ENCODE measurements at regions not wholly inside any gene's neighbourhood (a gene's known extent, or its start where the extent isn't known, plus 50 kb on each side); places are given as distances from the start of the nearest gene placed in this dataset.

GRCh38 chr4:126783191-126783590 is 849.6 kb upstream of the INTU start:
- H3K27ac ChIP-seq (ENCODE audit: control insufficient read depth, insufficient read depth) = no peak overlapping the region
- no TSS peak for BruUV-seq (replicated peaks)
- DNase-seq (ENCODE audit: low read depth, low spot score) = no peak
- H3K36me3 ChIP-seq (ENCODE audit: control insufficient read depth in 2 of 2, insufficient read depth in 2 of 2, low read length in 1 of 2) = no peaks in the 10 kb centered on the region
- no peak overlapping the region for H3K9ac ChIP-seq (ENCODE audit: control insufficient read depth, insufficient read depth, low read length)
- RAD21 ChIA-PET (ENCODE audit: unreplicated experiment) = no interaction called here
- CTCF ChIA-PET = no interaction called here
- intact Hi-C loops (cut with micrococcal nuclease; ENCODE audit: unreplicated experiment) (no loop called here), in situ Hi-C loops (cut with MboI) (no loop called here)
- no peaks in the 10 kb centered on the region for H3K9me3 ChIP-seq (replicated peaks; ENCODE audit: control insufficient read depth, insufficient read depth, low read length)
- H4K20me1 ChIP-seq (ENCODE audit: control insufficient read depth, insufficient read depth) = no peaks in the 10 kb centered on the region
- SMC1A ChIA-PET (ENCODE audit: uncharacterized antibody, unreplicated experiment) = no interaction called here
- no peak for TF ChIP-seq TCF7 (IDR thresholded peaks at IDR 0.05; ENCODE audit: borderline replicate concordance)
- TF ChIP-seq FOXK2 (IDR thresholded peaks at IDR 0.05) = no peak
- no peak for TF ChIP-seq ZNF274 (IDR thresholded peaks at IDR 0.05; ENCODE audit: insufficient read depth, insufficient read length)
- no peak for TF ChIP-seq IKZF1 (conservative IDR thresholded peaks at IDR 0.05)
- no peak for TF ChIP-seq BRCA1 (IDR thresholded peaks at IDR 0.05; ENCODE audit: low read depth, low read length)
- TF ChIP-seq ZNF217 (IDR thresholded peaks at IDR 0.05) = no peak
- no peak for TF ChIP-seq MYC (IDR thresholded peaks at IDR 0.05; ENCODE audit: insufficient read depth, insufficient read length, insufficient replicate concordance, low read length, severe bottlenecking)
- no peak for TF ChIP-seq TARDBP (IDR thresholded peaks at IDR 0.05; ENCODE audit: borderline replicate concordance)
- TF ChIP-seq ESRRA (IDR thresholded peaks at IDR 0.05; ENCODE audit: low read length) = no peak
- no peak for TF ChIP-seq SIN3A (IDR thresholded peaks at IDR 0.05; ENCODE audit: low read depth, low read length)
- WGBS (ENCODE audit: insufficient coverage, insufficient replicate concordance, low lambda C conversion rate, missing lambda C conversion rate) = 0% methylated on average over 2 of the region's 2 CpGs
- no peaks in the 10 kb centered on the region for H3K4me1 ChIP-seq (ENCODE audit: control insufficient read depth, insufficient read depth, low read length)
- H3K79me2 ChIP-seq (ENCODE audit: control insufficient read depth, insufficient read depth, low read length) = no peaks in the 10 kb centered on the region
- ATAC-seq = no peak
- no peak overlapping the region for H3K4me2 ChIP-seq (ENCODE audit: control insufficient read depth, insufficient read depth)
- no peak overlapping the region for H3K4me3 ChIP-seq
- FAIRE-seq = no peak
- H3K27me3 ChIP-seq (replicated peaks in 1 of 2; ENCODE audit: control insufficient read depth in 2 of 2, insufficient read depth in 2 of 2, low read length in 1 of 2) = no peaks in the 10 kb centered on the region
- H2AFZ ChIP-seq (ENCODE audit: control insufficient read depth, low read depth, low read length) = no peak overlapping the region
- POLR2A ChIA-PET = no interaction called here

GRCh38 chr4:126784966-126785580 is 847.7 kb upstream of the INTU start:
- no peaks in the 10 kb centered on the region for H4K20me1 ChIP-seq (ENCODE audit: control insufficient read depth, insufficient read depth)
- no peaks in the 10 kb centered on the region for H3K36me3 ChIP-seq (ENCODE audit: control insufficient read depth in 2 of 2, insufficient read depth in 2 of 2, low read length in 1 of 2)
- ChIA-PET POLR2A (interaction anchor here (0.6 to 0.7 kb wide), 3 partner anchors 16 to 541 kb away, joined by 3 to 4 read pairs (median 3); no protein-coding TSS in a partner anchor), RAD21 (ENCODE audit: unreplicated experiment) (no interaction called here), CTCF (no interaction called here), SMC1A (ENCODE audit: uncharacterized antibody, unreplicated experiment) (interaction anchor here (1.0 kb wide), 1 partner anchor 17 kb away, joined by 3 read pairs; no protein-coding TSS in a partner anchor)
- no peak overlapping the region for H3K4me3 ChIP-seq
- ATAC-seq (no peak), DNase-seq (ENCODE audit: low read depth, low spot score) (no peak), FAIRE-seq (no peak)
- H3K27ac ChIP-seq (ENCODE audit: control insufficient read depth, insufficient read depth) = no peak overlapping the region
- H3K79me2 ChIP-seq (ENCODE audit: control insufficient read depth, insufficient read depth, low read length) = no peaks in the 10 kb centered on the region
- 0% methylated on average over 2 of the region's 2 CpGs for WGBS (ENCODE audit: insufficient coverage, insufficient replicate concordance, low lambda C conversion rate, missing lambda C conversion rate)
- no peak overlapping the region for H3K4me2 ChIP-seq (ENCODE audit: control insufficient read depth, insufficient read depth)
- intact Hi-C loops (cut with micrococcal nuclease; ENCODE audit: unreplicated experiment) = no loop called here
- H3K4me1 ChIP-seq (ENCODE audit: control insufficient read depth, insufficient read depth, low read length) = no peaks in the 10 kb centered on the region
- H3K9ac ChIP-seq (ENCODE audit: control insufficient read depth, insufficient read depth, low read length) = no peak overlapping the region
- no peaks in the 10 kb centered on the region for H3K27me3 ChIP-seq (replicated peaks in 1 of 2; ENCODE audit: control insufficient read depth in 2 of 2, insufficient read depth in 2 of 2, low read length in 1 of 2)
- in situ Hi-C loops (cut with MboI) = no loop called here
- TF ChIP-seq MEF2B (IDR thresholded peaks at IDR 0.05; ENCODE audit: partially characterized antibody, poor library complexity, severe bottlenecking) (no peak), HCFC1 (IDR thresholded peaks at IDR 0.05; ENCODE audit: low read length) (no peak), SIX5 (IDR thresholded peaks at IDR 0.05; ENCODE audit: low read depth, low read length, severe bottlenecking) (no peak), JUNB (IDR thresholded peaks at IDR 0.05) (no peak), ZNF622 (IDR thresholded peaks at IDR 0.05) (no peak)
- H3K9me3 ChIP-seq (replicated peaks; ENCODE audit: control insufficient read depth, insufficient read depth, low read length) = no peaks in the 10 kb centered on the region
- BruUV-seq (replicated peaks) = no TSS peak
- H2AFZ ChIP-seq (ENCODE audit: control insufficient read depth, low read depth, low read length) = no peak overlapping the region
